H1 (cell line): ENCODE measurements at regions not wholly inside any gene's neighbourhood (a gene's known extent, or its start where the extent isn't known, plus 50 kb on each side); places are given as distances from the start of the nearest gene placed in this dataset.

Experiments
- CTCF ChIA-PET: fragments of 300-600 bp; sonication (Branson Sonifier 250); formaldehyde crosslinking; loops from one replicate; lab custom pipeline; 2021; ENCODE audit not compliant: partially characterized antibody; lab: Charles Lee
- POLR2A ChIA-PET: fragments of 300-600 bp; sonication (Branson Sonifier 250); formaldehyde crosslinking; loops from one replicate; lab custom pipeline; 2021; ENCODE audit warnings: inconsistent platforms; ENCODE audit not compliant: partially characterized antibody; lab: Charles Lee
- DNase-seq, 2 experiments: peaks; one replicate each; pipeline versions ENCODE4 v3.0.0 to v3.0.0-alpha.2; 2010 to 2022; ENCODE audit warnings: low spot score in 2 of 2, low read depth in 1 of 2, mixed read lengths in 1 of 2
- FAIRE-seq: peaks from 2 replicates; lab custom pipeline; 2011; peaks lifted over from hg19 to GRCh38; lab: Jason Lieb, UNC
- H2AFZ ChIP-seq: 2 replicates; pipeline ENCODE4 v1.8.1; 2012; ENCODE audit warnings: low read length, inconsistent platforms
- H2AK5ac ChIP-seq: 2 replicates; pipeline ENCODE4 v1.6.1; 2013; ENCODE audit warnings: low read depth, low read length
- H2BK120ac ChIP-seq: replicated peaks from 2 replicates; pipeline ENCODE3; 2013; ENCODE audit warnings: low read depth, low read length, inconsistent platforms
- H2BK12ac ChIP-seq: 2 replicates; pipeline ENCODE4 v1.6.1; 2013; ENCODE audit warnings: low read depth, low read length
- H2BK15ac ChIP-seq: 2 replicates; pipeline ENCODE4 v1.6.1; 2013; ENCODE audit warnings: low read length
- H2BK20ac ChIP-seq: 2 replicates; pipeline ENCODE4 v1.6.1; 2013; ENCODE audit warnings: low read length
- H2BK5ac ChIP-seq: 2 replicates; pipeline ENCODE4 v1.6.1; 2013; ENCODE audit warnings: low read depth, low read length
- H3K14ac ChIP-seq: 2 replicates; pipeline ENCODE4 v1.6.1; 2013; ENCODE audit warnings: inconsistent platforms; ENCODE audit not compliant: insufficient read length
- H3K18ac ChIP-seq: 2 replicates; pipeline ENCODE4 v1.6.1; 2013; ENCODE audit warnings: low read length; ENCODE audit errors: extremely low read depth
- H3K23ac ChIP-seq: 2 replicates; pipeline ENCODE4 v1.6.1; 2013; ENCODE audit warnings: inconsistent platforms; ENCODE audit not compliant: insufficient read length
- H3K23me2 ChIP-seq: 2 replicates; pipeline ENCODE4 v1.6.1; 2013; ENCODE audit warnings: low read depth, low read length
- H3K27ac ChIP-seq: 2 replicates; pipeline ENCODE4 v1.6.1; 2011; ENCODE audit warnings: low read depth, low read length, inconsistent platforms
- H3K27me3 ChIP-seq, 4 experiments: replicated peaks in 1 of 4; 1 replicate in 1 of 4; 2 replicates in 3 of 4; pipeline versions ENCODE4 v1.6.1 to v1.8.1; 2011 to 2013; ENCODE audit warnings: low read length in 3 of 4, mild to moderate bottlenecking in 3 of 4, inconsistent platforms in 2 of 4, mixed read lengths in 2 of 4, moderate library complexity in 1 of 4; ENCODE audit not compliant: control insufficient read depth in 3 of 4, insufficient read depth in 3 of 4; ENCODE audit errors: extremely low read depth in 1 of 4
- H3K36me3 ChIP-seq, 4 experiments: 2 replicates each; pipeline versions ENCODE4 v1.6.1 to v1.8.1; 2011 to 2013; ENCODE audit warnings: mild to moderate bottlenecking in 4 of 4, low read length in 3 of 4, moderate library complexity in 2 of 4, control low read depth in 1 of 4, inconsistent platforms in 1 of 4; ENCODE audit not compliant: insufficient read depth in 4 of 4, control insufficient read depth in 2 of 4
- H3K4ac ChIP-seq: replicated peaks from 2 replicates; pipeline ENCODE3; 2013; ENCODE audit warnings: low read length, low read depth, mixed read lengths, inconsistent platforms; ENCODE audit not compliant: insufficient read length
- H3K4me1 ChIP-seq, 4 experiments: replicated peaks in 1 of 4; 1 replicate in 1 of 4; 2 replicates in 3 of 4; pipeline versions ENCODE4 v1.6.1 to v1.8.1; 2011 to 2013; ENCODE audit warnings: low read length in 3 of 4, inconsistent platforms in 2 of 4, mixed read lengths in 1 of 4; ENCODE audit not compliant: insufficient read depth in 4 of 4, control insufficient read depth in 3 of 4
- H3K4me2 ChIP-seq, 2 experiments: 2 replicates each; pipeline versions ENCODE4 v1.6.1 to v1.8.1; 2011 to 2013; ENCODE audit warnings: low read depth in 2 of 2, low read length in 2 of 2, control low read depth in 1 of 2, inconsistent platforms in 1 of 2, mild to moderate bottlenecking in 1 of 2; ENCODE audit not compliant: insufficient read depth in 1 of 2
- H3K4me3 ChIP-seq, 4 experiments: fragments of 200-600, 300-600 bp in 1 of 4; sonication (generic), shearing (Covaris generic), sonication (Bioruptor Twin) in 1 of 4; 2 replicates each; pipeline versions ENCODE4 v1.5.1 to v1.8.1; 2011 to 2016; ENCODE audit warnings: low read length in 4 of 4, low read depth in 3 of 4, control low read depth in 2 of 4, inconsistent platforms in 2 of 4, mild to moderate bottlenecking in 2 of 4, mixed read lengths in 1 of 4, moderate library complexity in 1 of 4; ENCODE audit not compliant: insufficient read depth in 2 of 4; ENCODE audit errors: extremely low read depth in 1 of 4
- H3K56ac ChIP-seq: replicated peaks from 2 replicates; pipeline ENCODE3; 2013; ENCODE audit warnings: low read depth, mild to moderate bottlenecking, mixed read lengths, low read length, inconsistent platforms; ENCODE audit not compliant: insufficient read length
- H3K79me1 ChIP-seq: 2 replicates; pipeline ENCODE4 v1.6.1; 2013; ENCODE audit warnings: low read depth, low read length, control low read depth
- H3K79me2 ChIP-seq, 2 experiments: 2 replicates each; pipeline versions ENCODE4 v1.6.1 to v1.8.1; 2012 to 2013; ENCODE audit warnings: low read length in 2 of 2, mild to moderate bottlenecking in 2 of 2, inconsistent platforms in 1 of 2; ENCODE audit not compliant: insufficient read depth in 2 of 2, control insufficient read depth in 1 of 2
- H3K9ac ChIP-seq, 4 experiments: replicated peaks in 1 of 4; 1 replicate in 1 of 4; 2 replicates in 3 of 4; pipeline versions ENCODE4 v1.6.1 to v1.8.1; 2011 to 2013; ENCODE audit warnings: low read depth in 3 of 4, low read length in 3 of 4, control low read depth in 2 of 4, mild to moderate bottlenecking in 2 of 4, moderate library complexity in 2 of 4, inconsistent platforms in 1 of 4; ENCODE audit errors: extremely low read depth in 1 of 4
- H3K9me3 ChIP-seq, 2 experiments: 2 replicates each; pipeline versions ENCODE4 v1.6.1 to v1.8.1; 2012 to 2013; ENCODE audit warnings: mild to moderate bottlenecking in 2 of 2, moderate library complexity in 2 of 2, control low read depth in 1 of 2, inconsistent platforms in 1 of 2, low read depth in 1 of 2, low read length in 1 of 2, mixed read lengths in 1 of 2; ENCODE audit not compliant: insufficient read depth in 2 of 2
- H4K20me1 ChIP-seq, 2 experiments: replicated peaks in 1 of 2; 2 replicates each; pipeline versions ENCODE3 to v1.8.1; 2011 to 2013; ENCODE audit warnings: inconsistent platforms in 2 of 2, low read length in 2 of 2, mild to moderate bottlenecking in 1 of 2; ENCODE audit not compliant: insufficient read depth in 2 of 2, control insufficient read depth in 1 of 2
- H4K5ac ChIP-seq: 2 replicates; pipeline ENCODE4 v1.6.1; 2013; ENCODE audit warnings: low read length, low read depth, mixed read lengths, inconsistent platforms; ENCODE audit not compliant: insufficient read length
- H4K8ac ChIP-seq: 2 replicates; pipeline ENCODE4 v1.8.0; 2013; ENCODE audit warnings: mild to moderate bottlenecking, moderate library complexity, low read length, inconsistent platforms; ENCODE audit not compliant: insufficient read depth; ENCODE audit errors: extremely low read depth
- H4K91ac ChIP-seq: replicated peaks from 2 replicates; pipeline ENCODE3; 2013; ENCODE audit warnings: low read length, mixed read lengths, inconsistent platforms; ENCODE audit not compliant: insufficient read length
- ATF2 ChIP-seq: IDR thresholded peaks from 2 replicates; pipeline ENCODE4 v1.6.1; 2012; ENCODE audit warnings: low read length, inconsistent platforms
- BRCA1 ChIP-seq: IDR thresholded peaks from 2 replicates; pipeline ENCODE4 v1.6.1; 2012; ENCODE audit warnings: low read depth, low read length, improper control_type of control experiment
- CBX5 ChIP-seq: fragments of 300-800, 300-1000 bp; sonication (generic); IDR thresholded peaks from 2 replicates; pipeline ENCODE4 v1.7.1; 2016; ENCODE audit warnings: antibody characterized with exemption, low read length, low read depth
- CBX8 ChIP-seq: fragments of 300-800, 300-1000 bp; sonication (generic); IDR thresholded peaks from 2 replicates; pipeline ENCODE4 v1.7.1; 2016; ENCODE audit warnings: low read depth, low read length, borderline replicate concordance
- MAFK ChIP-seq: IDR thresholded peaks from 2 replicates; pipeline ENCODE4 v1.6.1; 2012; ENCODE audit warnings: low read depth, mild to moderate bottlenecking, improper control_type of control experiment, low read length
- RAD21 ChIP-seq, 2 experiments: IDR thresholded peaks in 1 of 2; conservative IDR thresholded peaks in 1 of 2; 2 replicates each; pipeline ENCODE4 v1.6.1; 2011; ENCODE audit warnings: low read depth in 2 of 2, low read length in 2 of 2, improper control_type of control experiment in 1 of 2, inconsistent platforms in 1 of 2, mild to moderate bottlenecking in 1 of 2, moderate library complexity in 1 of 2
- RBBP5 ChIP-seq: IDR thresholded peaks from 2 replicates; pipeline ENCODE4 v1.7.1; 2012; ENCODE audit warnings: low read depth, mild to moderate bottlenecking, inconsistent platforms, low read length, moderate library complexity, borderline replicate concordance
- SAP30 ChIP-seq: fragments of 300-600 bp; sonication (generic); IDR thresholded peaks from 2 replicates; pipeline ENCODE4 v1.7.1; 2012; ENCODE audit warnings: low read length, moderate library complexity, mild to moderate bottlenecking, inconsistent platforms; ENCODE audit not compliant: insufficient read depth, insufficient replicate concordance
- TBP ChIP-seq: IDR thresholded peaks from 2 replicates; pipeline ENCODE4 v1.6.1; 2011; ENCODE audit warnings: low read depth, low read length, improper control_type of control experiment
- TEAD4 ChIP-seq: IDR thresholded peaks from 2 replicates; pipeline ENCODE4 v1.6.1; 2012; ENCODE audit warnings: low read depth, low read length, inconsistent platforms, mixed read lengths
- USF2 ChIP-seq: IDR thresholded peaks from 2 replicates; pipeline ENCODE4 v1.6.1; 2011; ENCODE audit warnings: low read length, improper control_type of control experiment
- WGBS, 2 experiments: shearing (Covaris generic) in 1 of 2; methylation state at CpG; one replicate each; pipeline versions ENCODE4 v1.1.6 to v1.1.7; 2013 to 2015; ENCODE audit warnings: low lambda C conversion rate in 2 of 2, mixed read lengths in 2 of 2, inconsistent platforms in 1 of 2, low coverage in 1 of 2, missing lambda C conversion rate in 1 of 2; ENCODE audit not compliant: insufficient replicate concordance in 2 of 2, insufficient coverage in 1 of 2, insufficient read length in 1 of 2; ENCODE audit errors: extremely low coverage in 1 of 2, missing lambda C conversion rate in 1 of 2; 5-methylcytosine and 5-hydroxymethylcytosine counted together

- Histone ChIP-seq H3K4me1 (peaks cover 5 to 18% (median 14%) of the 10 kb centered on the region in 4 experiments; a peak in 6 of 7 replicates), H2BK20ac (no peak overlapping the region), H2AFZ (no peak overlapping the region), H2BK5ac (no peak overlapping the region), H3K36me3 (no peaks in the 10 kb centered on the region), H3K23ac (no peak overlapping the region), H4K20me1 (no peaks in the 10 kb centered on the region), H2BK15ac (no peak overlapping the region), H4K8ac (no peak overlapping the region), H3K9ac (no peak overlapping the region), H3K14ac (no peak overlapping the region), H3K27me3 (no peaks in the 10 kb centered on the region), H3K23me2 (no peaks in the 10 kb centered on the region; the same call in 1 of the 2 replicates), H3K4ac (no peak overlapping the region), H2BK12ac (no peak overlapping the region), H2BK120ac (no peak overlapping the region), H3K27ac (no peak overlapping the region), H3K4me3 (no peak overlapping the region), H3K79me2 (no peaks in the 10 kb centered on the region), H3K18ac (no peak overlapping the region), H3K79me1 (no peaks in the 10 kb centered on the region), H4K91ac (no peak overlapping the region), H3K4me2 (no peak overlapping the region), H4K5ac (no peak overlapping the region), H3K9me3 (no peaks in the 10 kb centered on the region), H2AK5ac (no peak overlapping the region), H3K56ac (no peak overlapping the region)
- FAIRE-seq = no peak
- DNase-seq = no peak
- ChIA-PET CTCF (interaction anchor here (1.2 kb wide), 1 partner anchor 40 kb away, joined by 3 read pairs; no protein-coding TSS in a partner anchor), POLR2A (no interaction called here)
- 91% methylated on average over 3 of the region's 3 CpGs; no CpG with 5 or more reads in 1 of the 2 experiments for WGBS, 2 experiments
- no peak for TF ChIP-seq RBBP5
- TF ChIP-seq CBX8 = no peak
- no peak for TF ChIP-seq TBP
- no peak for TF ChIP-seq MAFK
- TF ChIP-seq CBX5 = no peak
- TF ChIP-seq USF2 = no peak
- TF ChIP-seq BRCA1 = no peak
- TF ChIP-seq TEAD4 = no peak
- TF ChIP-seq RAD21 (IDR thresholded peaks at IDR 0.05 in 1 of 2, conservative IDR thresholded peaks at IDR 0.05 in 1 of 2; ENCODE audit: low read depth in 2 of 2, low read length in 2 of 2) = no peak
- TF ChIP-seq SAP30 = no peak
- TF ChIP-seq ATF2 = no peak
These were observed 246.3 kb upstream of the GATB start for GRCh38 chr4:152007111-152007510.
